Activated CD4-positive, alpha-beta T cell treated with anti-CD3 and anti-CD28 coated beads, Interleukin-2, Interleukin-4, amounts not matched to agents 100 ng/mL and 50 ng/mL, durations not matched to agents 16 hours and 8 hours (primary cell): ENCODE measurements at regions not wholly inside any gene's neighbourhood (a gene's known extent, or its start where the extent isn't known, plus 50 kb on each side); places are given as distances from the start of the nearest gene placed in this dataset.

Experiments used
- DNase-seq: peaks from one replicate; pipeline ENCODE4 v3.0.0-alpha.2; 2020; ENCODE audit warnings: low spot score

GRCh38 chr22:48881326-48881980, 946.2 kb downstream of the BRD1 start:
- no peak for DNase-seq

GRCh38 chr22:48880749-48881148, 946.9 kb downstream of the BRD1 start:
- DNase-seq: no peak

- no peak for DNase-seq
These were observed 950.7 kb downstream of the BRD1 start for GRCh38 chr22:48876951-48877350.

- DNase-seq: no peak
These were observed 952.7 kb downstream of the BRD1 start for GRCh38 chr22:48874956-48875355.

- no peak for DNase-seq
These were observed 954.5 kb downstream of the BRD1 start for GRCh38 chr22:48873191-48873520.

- DNase-seq: no peak
These were observed 955.1 kb downstream of the BRD1 start for GRCh38 chr22:48872271-48873190.

- DNase-seq: no peak
These were observed 956.4 kb downstream of the BRD1 start for GRCh38 chr22:48871176-48871840.

GRCh38 chr22:48870436-48870835, 957.2 kb downstream of the BRD1 start:
- DNase-seq: no peak

- DNase-seq: no peak
These were observed 957.9 kb downstream of the BRD1 start for GRCh38 chr22:48869788-48870187.

- DNase-seq: no peak
These were observed 958.5 kb downstream of the BRD1 start for GRCh38 chr22:48869161-48869560.

GRCh38 chr22:48868554-48868953, 959.1 kb downstream of the BRD1 start:
- no peak for DNase-seq

GRCh38 chr22:48867891-48868290, 959.8 kb downstream of the BRD1 start:
- no peak for DNase-seq

- no peak for DNase-seq
These were observed 960.6 kb downstream of the BRD1 start for GRCh38 chr22:48866906-48867681.

GRCh38 chr22:48864748-48865147, 962.9 kb downstream of the BRD1 start:
- DNase-seq: no peak

GRCh38 chr22:48863965-48864528, 963.6 kb downstream of the BRD1 start:
- no peak for DNase-seq

- DNase-seq: no peak
These were observed 967.1 kb downstream of the BRD1 start for GRCh38 chr22:48860557-48860956.

- no peak for DNase-seq
These were observed 968.8 kb downstream of the BRD1 start for GRCh38 chr22:48858856-48859255.

GRCh38 chr22:48858121-48858520, 969.6 kb downstream of the BRD1 start:
- DNase-seq: no peak

GRCh38 chr22:48857202-48857805, 970.4 kb downstream of the BRD1 start:
- no peak for DNase-seq

- DNase-seq: no peak
These were observed 971.4 kb downstream of the BRD1 start for GRCh38 chr22:48856308-48856615.

- no peak for DNase-seq
These were observed 971.9 kb downstream of the BRD1 start for GRCh38 chr22:48855593-48856307.
